ENCODE measurements at regions not wholly inside any gene's neighbourhood (a gene's known extent, or its start where the extent isn't known, plus 50 kb on each side); places are given as distances from the start of the nearest gene placed in this dataset.

DNA sequence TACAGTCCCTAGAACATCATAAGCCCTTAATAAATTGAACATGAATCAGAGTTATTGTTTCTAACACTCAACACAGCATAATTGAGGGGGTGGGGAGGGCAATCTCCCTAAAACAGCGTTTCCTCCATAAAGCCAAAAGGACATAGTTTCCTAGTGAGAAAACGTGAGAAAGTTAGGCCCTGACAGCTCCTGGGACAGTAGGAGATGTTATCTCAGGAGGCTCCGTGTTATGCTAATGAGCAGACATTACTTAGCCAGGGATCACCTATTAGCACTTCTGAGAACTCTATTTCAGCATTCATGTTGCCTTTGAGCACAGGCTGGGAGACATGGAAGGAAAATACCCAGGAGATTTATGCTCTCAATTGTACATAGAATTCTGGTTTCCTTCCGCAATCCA lies 229.1 kb upstream of the ADAMTS9 start:
- no peak for DNase-seq
- ATAC-seq = no peak
- Histone ChIP-seq H3K27me3 (no peaks in the 10 kb centered on the region), H3K9me3 (no peaks in the 10 kb centered on the region), H3K27ac (no peak overlapping the region), H3K4me1 (peaks cover 0 to 9% of the 10 kb centered on the region in 2 donors), H3K4me3 (no peak overlapping the region), H3K36me3 (no peaks in the 10 kb centered on the region)
- intact Hi-C loops (cut with DNase I) = no loop called here
- TF ChIP-seq, protein P1, sequence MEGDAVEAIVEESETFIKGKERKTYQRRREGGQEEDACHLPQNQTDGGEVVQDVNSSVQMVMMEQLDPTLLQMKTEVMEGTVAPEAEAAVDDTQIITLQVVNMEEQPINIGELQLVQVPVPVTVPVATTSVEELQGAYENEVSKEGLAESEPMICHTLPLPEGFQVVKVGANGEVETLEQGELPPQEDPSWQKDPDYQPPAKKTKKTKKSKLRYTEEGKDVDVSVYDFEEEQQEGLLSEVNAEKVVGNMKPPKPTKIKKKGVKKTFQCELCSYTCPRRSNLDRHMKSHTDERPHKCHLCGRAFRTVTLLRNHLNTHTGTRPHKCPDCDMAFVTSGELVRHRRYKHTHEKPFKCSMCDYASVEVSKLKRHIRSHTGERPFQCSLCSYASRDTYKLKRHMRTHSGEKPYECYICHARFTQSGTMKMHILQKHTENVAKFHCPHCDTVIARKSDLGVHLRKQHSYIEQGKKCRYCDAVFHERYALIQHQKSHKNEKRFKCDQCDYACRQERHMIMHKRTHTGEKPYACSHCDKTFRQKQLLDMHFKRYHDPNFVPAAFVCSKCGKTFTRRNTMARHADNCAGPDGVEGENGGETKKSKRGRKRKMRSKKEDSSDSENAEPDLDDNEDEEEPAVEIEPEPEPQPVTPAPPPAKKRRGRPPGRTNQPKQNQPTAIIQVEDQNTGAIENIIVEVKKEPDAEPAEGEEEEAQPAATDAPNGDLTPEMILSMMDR (IDR thresholded peaks at IDR 0.05) = no peak

DNA sequence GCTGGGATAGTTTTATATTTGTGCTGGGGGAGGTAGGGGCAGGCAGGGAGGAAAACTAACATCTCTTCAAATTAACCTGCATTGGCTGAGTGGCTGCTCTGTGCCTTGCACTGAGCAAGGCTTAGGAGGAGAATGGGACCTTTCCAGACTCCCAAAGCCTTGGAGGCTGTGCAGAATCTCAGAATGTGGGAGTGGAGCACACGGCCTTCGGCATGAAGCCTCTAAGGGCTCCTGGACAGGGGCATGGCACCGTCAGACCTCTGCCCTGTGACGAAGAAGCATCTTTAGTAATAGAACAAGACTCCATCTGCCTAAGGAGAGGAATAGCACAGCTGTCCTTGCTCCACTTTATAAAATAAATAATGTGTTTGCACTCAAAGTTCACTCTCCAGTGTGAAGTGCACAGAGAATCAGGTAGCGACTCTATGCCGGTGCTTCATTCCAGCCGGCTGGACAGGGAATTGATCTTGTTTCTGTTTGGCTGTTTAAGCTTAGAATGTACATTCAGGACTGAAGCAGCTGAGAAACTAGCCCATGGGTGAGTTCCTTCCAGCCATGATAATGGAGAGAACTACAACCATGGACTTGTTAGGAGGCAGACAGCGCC lies 228.5 kb upstream of the ADAMTS9 start:
- Histone ChIP-seq H3K4me3 (no peak overlapping the region), H3K27me3 (no peaks in the 10 kb centered on the region), H3K36me3 (no peaks in the 10 kb centered on the region), H3K9me3 (peaks cover 0 to 3% of the 10 kb centered on the region in 2 donors), H3K27ac (peak overlapping the region in 1 of 2 donors; percentile 10), H3K4me1 (peaks cover 0 to 9% of the 10 kb centered on the region in 2 donors)
- no peak for DNase-seq
- intact Hi-C loops (cut with DNase I) = no loop called here
- ATAC-seq = peak; percentile 58
- TF ChIP-seq, protein P1 (IDR thresholded peaks at IDR 0.05) = no peak

DNA sequence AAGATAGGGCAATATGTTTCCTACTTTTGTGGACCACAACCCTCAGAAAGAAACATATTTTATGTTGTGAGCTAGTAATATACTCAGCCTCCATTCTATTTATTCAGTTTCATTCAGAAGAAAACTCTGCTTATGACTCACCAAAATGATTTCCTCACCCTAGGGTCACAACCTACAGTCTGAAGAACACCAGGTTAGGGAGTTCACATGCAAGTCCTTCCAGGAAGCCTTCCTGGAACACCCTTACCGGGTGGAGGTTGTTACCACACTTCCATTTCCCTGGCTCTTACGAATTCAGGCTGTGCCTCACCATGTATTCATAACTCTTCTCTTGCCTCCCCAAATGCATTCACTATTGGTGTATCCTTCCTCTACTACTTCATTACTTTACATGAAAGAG lies 228.0 kb upstream of the ADAMTS9 start:
- TF ChIP-seq, protein P1 (IDR thresholded peaks at IDR 0.05) = no peak
- Histone ChIP-seq H3K4me1 (peaks cover 0 to 9% of the 10 kb centered on the region in 2 donors), H3K27ac (peak overlapping the region in 1 of 2 donors; percentile 10), H3K4me3 (no peak overlapping the region), H3K27me3 (no peaks in the 10 kb centered on the region), H3K9me3 (peaks cover 0 to 3% of the 10 kb centered on the region in 2 donors), H3K36me3 (no peaks in the 10 kb centered on the region)
- peak; percentile 86 for ATAC-seq
- DNase-seq = no peak
- intact Hi-C loops (cut with DNase I) = no loop called here

DNA sequence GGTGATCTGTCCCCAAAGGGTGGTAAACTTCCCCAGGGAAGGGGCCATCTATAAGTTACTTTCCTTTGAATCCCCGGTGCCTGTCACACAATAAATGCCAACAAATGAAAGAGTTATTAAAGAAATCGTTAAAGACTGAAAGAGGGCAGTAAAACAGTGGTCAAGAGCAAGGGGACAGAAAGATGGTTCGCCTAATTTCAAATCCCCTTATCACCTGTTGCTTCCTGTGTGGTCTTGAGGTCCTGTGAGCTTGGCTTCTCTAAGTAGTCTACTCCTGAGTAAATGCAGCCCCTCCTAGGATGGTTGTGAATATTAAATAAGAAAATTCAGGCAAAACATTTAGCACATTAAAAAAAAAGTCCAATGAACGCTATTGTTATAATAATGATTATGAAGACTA lies 225.7 kb upstream of the ADAMTS9 start:
- Histone ChIP-seq H3K4me1 (peaks cover 0 to 9% of the 10 kb centered on the region in 2 donors), H3K4me3 (no peak overlapping the region), H3K36me3 (no peaks in the 10 kb centered on the region), H3K27ac (no peak overlapping the region), H3K27me3 (no peaks in the 10 kb centered on the region), H3K9me3 (peaks cover 0 to 3% of the 10 kb centered on the region in 2 donors)
- DNase-seq = no peak
- intact Hi-C loops (cut with DNase I) = no loop called here
- no peak for ATAC-seq
- TF ChIP-seq, protein P1 (IDR thresholded peaks at IDR 0.05) = no peak

DNA sequence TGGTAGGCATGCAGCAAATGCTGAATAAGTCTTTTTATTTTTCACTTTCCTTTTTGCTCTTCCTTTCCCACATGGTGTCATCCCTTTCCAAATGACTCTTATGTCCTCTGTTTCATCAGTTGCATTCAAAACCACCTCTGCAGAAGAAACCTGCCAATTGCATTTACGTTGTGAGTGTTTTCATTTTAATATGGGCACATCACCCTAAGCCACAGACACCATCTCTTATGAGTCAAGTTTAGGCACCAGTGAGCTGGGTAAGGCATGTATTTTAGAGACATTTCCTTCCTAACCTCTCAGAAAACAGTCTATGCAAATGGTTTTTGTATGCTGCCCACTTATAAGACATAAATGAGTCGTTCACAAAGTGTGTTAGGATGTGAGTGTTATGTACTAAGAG lies 223.3 kb upstream of the ADAMTS9 start:
- Histone ChIP-seq H3K4me1 (peaks cover 0 to 7% of the 10 kb centered on the region in 2 donors), H3K27me3 (no peaks in the 10 kb centered on the region), H3K36me3 (no peaks in the 10 kb centered on the region), H3K9me3 (peaks cover 0 to 3% of the 10 kb centered on the region in 2 donors), H3K4me3 (no peak overlapping the region), H3K27ac (no peak overlapping the region)
- intact Hi-C loops (cut with DNase I) = no loop called here
- DNase-seq (no peak), ATAC-seq (no peak)
- TF ChIP-seq, protein P1 (IDR thresholded peaks at IDR 0.05) = no peak
